ENCODE measurements at regions not wholly inside any gene's neighbourhood (a gene's known extent, or its start where the extent isn't known, plus 50 kb on each side); places are given as distances from the start of the nearest gene placed in this dataset.

DNA sequence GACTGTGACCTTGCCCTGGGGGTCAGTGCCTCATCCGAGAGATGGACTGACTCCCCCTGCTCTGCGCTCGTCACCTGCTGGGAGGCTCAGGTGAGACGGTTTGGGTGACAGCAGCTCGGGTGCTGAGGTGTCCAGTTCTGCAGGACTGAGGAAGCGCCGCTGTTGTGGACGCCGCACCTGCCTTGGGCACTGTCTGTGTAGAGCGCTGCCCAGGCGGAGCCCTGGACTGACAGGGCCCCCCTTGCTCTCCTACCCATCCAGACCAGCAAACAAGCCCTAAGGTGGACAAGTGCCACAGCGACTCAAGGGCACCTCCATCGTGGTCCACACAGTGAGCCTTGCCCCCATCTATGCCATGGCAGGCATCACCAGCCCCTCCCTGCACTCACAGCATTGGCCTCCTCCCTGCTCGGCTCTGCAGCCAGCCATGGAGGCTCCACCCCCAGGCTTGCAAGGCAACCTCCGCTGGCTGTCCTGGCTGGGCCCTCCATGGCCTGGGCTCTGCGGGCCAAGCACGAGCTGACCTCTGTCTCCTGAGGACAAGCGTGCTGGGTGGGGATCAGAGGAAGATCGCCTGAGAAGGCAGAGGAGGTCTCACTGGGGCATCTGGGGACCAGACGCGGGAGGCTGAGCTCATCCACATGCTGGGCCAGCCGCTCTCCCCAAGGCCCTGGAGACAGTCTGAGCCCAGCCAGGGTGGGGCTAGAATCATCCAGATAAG, 87.1 kb upstream of the COL5A1 start:
- TF ChIP-seq, protein P1, sequence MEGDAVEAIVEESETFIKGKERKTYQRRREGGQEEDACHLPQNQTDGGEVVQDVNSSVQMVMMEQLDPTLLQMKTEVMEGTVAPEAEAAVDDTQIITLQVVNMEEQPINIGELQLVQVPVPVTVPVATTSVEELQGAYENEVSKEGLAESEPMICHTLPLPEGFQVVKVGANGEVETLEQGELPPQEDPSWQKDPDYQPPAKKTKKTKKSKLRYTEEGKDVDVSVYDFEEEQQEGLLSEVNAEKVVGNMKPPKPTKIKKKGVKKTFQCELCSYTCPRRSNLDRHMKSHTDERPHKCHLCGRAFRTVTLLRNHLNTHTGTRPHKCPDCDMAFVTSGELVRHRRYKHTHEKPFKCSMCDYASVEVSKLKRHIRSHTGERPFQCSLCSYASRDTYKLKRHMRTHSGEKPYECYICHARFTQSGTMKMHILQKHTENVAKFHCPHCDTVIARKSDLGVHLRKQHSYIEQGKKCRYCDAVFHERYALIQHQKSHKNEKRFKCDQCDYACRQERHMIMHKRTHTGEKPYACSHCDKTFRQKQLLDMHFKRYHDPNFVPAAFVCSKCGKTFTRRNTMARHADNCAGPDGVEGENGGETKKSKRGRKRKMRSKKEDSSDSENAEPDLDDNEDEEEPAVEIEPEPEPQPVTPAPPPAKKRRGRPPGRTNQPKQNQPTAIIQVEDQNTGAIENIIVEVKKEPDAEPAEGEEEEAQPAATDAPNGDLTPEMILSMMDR (IDR thresholded peaks at IDR 0.05): no peak
- no peak for TF ChIP-seq POLR2A (IDR thresholded peaks at IDR 0.05)

Data from ovary (tissue), 3 donors.